K562 (cell line): ENCODE measurements at regions not wholly inside any gene's neighbourhood (a gene's known extent, or its start where the extent isn't known, plus 50 kb on each side); places are given as distances from the start of the nearest gene placed in this dataset.

Source experiments
- ATAC-seq: fragments of 200-7000 bp; cut with Tn5 transposase; 3 replicates; pipeline ENCODE4 v1.9.1; 2020; ENCODE audit warnings: moderate library complexity
- BruUV-seq: library from RNA; stranded (reverse); fragments of 400-500 nt; replicated peaks from 2 replicates; lab custom pipeline; 2021; lab: Mats Ljungman, UMichigan
- CTCF ChIA-PET: fragments of 300-600 bp; formaldehyde crosslinking; extraction: SDS; loops from one replicate; lab custom pipeline; 2021; ENCODE audit warnings: low intra/inter-chr PET ratio; lab: Yijun Ruan, JAX
- POLR2A ChIA-PET: fragments of 300-600, 350-650 bp; sonication (Branson Sonifier 250); formaldehyde crosslinking; extraction: SDS; loops from one replicate; lab custom pipeline; 2021; ENCODE audit warnings: antibody characterized with exemption, inconsistent platforms; lab: Yijun Ruan, JAX
- DNase-seq, 4 experiments: peaks; one replicate each; pipeline versions ENCODE4 v3.0.0 to v3.0.0-alpha.2; 2011 to 2018; ENCODE audit warnings: low spot score in 3 of 4, mixed read lengths in 3 of 4; ENCODE audit errors: extremely low read depth in 1 of 4
- FAIRE-seq: peaks from 2 replicates; lab custom pipeline; 2011; peaks lifted over from hg19 to GRCh38; lab: Jason Lieb, UNC
- H2AFZ ChIP-seq: 2 replicates; pipeline ENCODE4 v1.6.0; 2011; ENCODE audit warnings: low read depth, low read length, control low read depth, inconsistent platforms
- H3K27ac ChIP-seq: fragments of 200-600 bp; 3 replicates; pipeline ENCODE4 v1.8.0; 2011; ENCODE audit warnings: low read depth, mild to moderate bottlenecking, control low read depth, inconsistent platforms, low read length, moderate library complexity, mixed read lengths; ENCODE audit errors: extremely low read depth
- H3K27me3 ChIP-seq, 2 experiments: fragments of 300-600 bp in 1 of 2; 2 replicates in 1 of 2; 3 replicates in 1 of 2; pipeline versions ENCODE4 v1.6.0 to v1.8.0; 2011; ENCODE audit warnings: inconsistent platforms in 2 of 2, low read length in 2 of 2, mild to moderate bottlenecking in 1 of 2, mixed read lengths in 1 of 2, moderate library complexity in 1 of 2; ENCODE audit not compliant: control insufficient read depth in 2 of 2, insufficient read depth in 2 of 2
- H3K36me3 ChIP-seq: fragments of 300-600 bp; 3 replicates; pipeline ENCODE4 v1.8.0; 2011; ENCODE audit warnings: mild to moderate bottlenecking, low read length, inconsistent platforms; ENCODE audit not compliant: control insufficient read depth, insufficient read depth
- H3K4me1 ChIP-seq, 2 experiments: fragments of 200-600 bp in 1 of 2; replicated peaks in 1 of 2; 2 replicates in 1 of 2; 3 replicates in 1 of 2; pipeline versions ENCODE4 v1.5.1 to v1.8.0; 2011; ENCODE audit warnings: inconsistent platforms in 2 of 2, low read length in 2 of 2, mild to moderate bottlenecking in 1 of 2, mixed read lengths in 1 of 2, moderate library complexity in 1 of 2; ENCODE audit not compliant: control insufficient read depth in 2 of 2, insufficient read depth in 2 of 2
- H3K4me2 ChIP-seq: 2 replicates; pipeline ENCODE4 v1.6.1; 2011; ENCODE audit warnings: low read length, control low read depth, inconsistent platforms, mixed read lengths; ENCODE audit not compliant: insufficient read depth
- H3K4me3 ChIP-seq: fragments of 200-600 bp; sonication (generic), shearing (Covaris generic); 2 replicates; pipeline ENCODE4 v1.5.1; 2016; ENCODE audit warnings: control low read depth, inconsistent platforms
- H3K79me2 ChIP-seq: fragments of 200-600 bp; 3 replicates; pipeline ENCODE4 v1.8.0; 2011; ENCODE audit warnings: low read length, inconsistent platforms; ENCODE audit not compliant: control insufficient read depth, insufficient read depth
- H3K9ac ChIP-seq, 2 experiments: 2 replicates each; pipeline versions ENCODE4 v1.6.0 to v1.6.1; 2011; ENCODE audit warnings: low read depth in 2 of 2, low read length in 2 of 2, control low read depth in 1 of 2, inconsistent platforms in 1 of 2, mild to moderate bottlenecking in 1 of 2, mixed read lengths in 1 of 2; ENCODE audit not compliant: insufficient read depth in 1 of 2
- H3K9me1 ChIP-seq: one replicate; pipeline ENCODE4 v1.6.0; 2011; ENCODE audit warnings: inconsistent platforms, mild to moderate bottlenecking, low read length, moderate library complexity; ENCODE audit not compliant: control insufficient read depth, insufficient read depth
- H3K9me3 ChIP-seq: replicated peaks from 2 replicates; pipeline ENCODE4 v1.5.1; 2011; ENCODE audit warnings: low read depth, low read length, inconsistent platforms; ENCODE audit not compliant: control insufficient read depth, insufficient read depth
- H4K20me1 ChIP-seq: replicated peaks from 2 replicates; pipeline ENCODE4 v1.6.1; 2011; ENCODE audit warnings: low read length, inconsistent platforms, mixed read lengths; ENCODE audit not compliant: control insufficient read depth, insufficient read depth
- BHLHE40 ChIP-seq: IDR thresholded peaks from 2 replicates; pipeline ENCODE4 v1.6.1; 2011; ENCODE audit warnings: low read length, improper control_type of control experiment
- E2F4 ChIP-seq: sonication (generic); formaldehyde crosslinking; IDR thresholded peaks from 2 replicates; pipeline ENCODE4 v1.8.0; 2022; ENCODE audit warnings: mild to moderate bottlenecking, low read depth, missing genetic modification reagents
- EP400 ChIP-seq: fragments of 450-650 bp; IDR thresholded peaks from 2 replicates; pipeline ENCODE4 v1.6.1; 2017; ENCODE audit warnings: antibody characterized with exemption, mild to moderate bottlenecking, moderate library complexity
- KDM1A ChIP-seq, 2 experiments: fragments of 450-650 bp; IDR thresholded peaks; 2 replicates each; pipeline ENCODE4 v1.6.1; 2016; ENCODE audit warnings: mild to moderate bottlenecking in 2 of 2
- MCM5 ChIP-seq: fragments of 450-650 bp; IDR thresholded peaks from 2 replicates; pipeline ENCODE4 v1.6.1; 2016; ENCODE audit warnings: low read depth
- NFIX ChIP-seq: fragments of 250-450 bp; sonication (Bioruptor Pico); IDR thresholded peaks from 2 replicates; pipeline ENCODE4 v1.4.0; 2020; ENCODE audit warnings: low read depth, mild to moderate bottlenecking, moderate library complexity
- NFYB ChIP-seq: IDR thresholded peaks from 2 replicates; pipeline ENCODE4 v1.6.1; 2011; ENCODE audit warnings: mild to moderate bottlenecking, moderate library complexity; ENCODE audit not compliant: insufficient read length; ENCODE audit errors: extremely low read depth
- PHF20 ChIP-seq: fragments of 450-650 bp; IDR thresholded peaks from 2 replicates; pipeline ENCODE4 v1.6.1; 2018; ENCODE audit not compliant: partially characterized antibody
- PML ChIP-seq: IDR thresholded peaks from 2 replicates; pipeline ENCODE4 v1.6.1; 2012; ENCODE audit warnings: low read length, inconsistent platforms
- RB1 ChIP-seq: fragments of 450-650 bp; IDR thresholded peaks from 2 replicates; pipeline ENCODE4 v1.6.1; 2017; ENCODE audit warnings: low read depth, mild to moderate bottlenecking
- RERE ChIP-seq: sonication (generic); formaldehyde crosslinking; IDR thresholded peaks from 2 replicates; pipeline ENCODE4 v1.8.0; 2023; ENCODE audit warnings: missing genetic modification reagents, mild to moderate bottlenecking, borderline replicate concordance
- SIX5 ChIP-seq, 2 experiments: IDR thresholded peaks; 2 replicates each; pipeline ENCODE4 v1.6.1; 2011; ENCODE audit warnings: low read length in 2 of 2, borderline replicate concordance in 1 of 2, low read depth in 1 of 2, mild to moderate bottlenecking in 1 of 2, moderate library complexity in 1 of 2; ENCODE audit not compliant: insufficient read depth in 1 of 2
- SMARCA5 ChIP-seq: fragments of 450-650 bp; IDR thresholded peaks from 2 replicates; pipeline ENCODE4 v1.6.1; 2016
- THAP7 ChIP-seq: fragments of 250-450 bp; sonication (Bioruptor Pico); IDR thresholded peaks from 2 replicates; pipeline ENCODE4 v1.5.0; 2021
- ZNF449 ChIP-seq: fragments of 250-450 bp; sonication (Bioruptor Pico); IDR thresholded peaks from 2 replicates; pipeline ENCODE4 v1.8.0; 2022; ENCODE audit warnings: moderate library complexity, mild to moderate bottlenecking, inconsistent platforms
- ZNF583 ChIP-seq: fragments of 250-450 bp; sonication (Bioruptor Pico); IDR thresholded peaks from 2 replicates; pipeline ENCODE4 v1.4.0; 2020
- ZNF79 ChIP-seq: fragments of 250-450 bp; sonication (Bioruptor Pico); IDR thresholded peaks from 2 replicates; pipeline ENCODE4 v1.4.0; 2020; ENCODE audit warnings: low read depth, mild to moderate bottlenecking, moderate library complexity
- WGBS: fragments of 100-300 bp; shearing (Covaris generic); methylation state at CpG from one replicate; pipeline ENCODE4 v1.1.6; 2016; ENCODE audit warnings: low coverage, mixed read lengths; ENCODE audit not compliant: insufficient coverage; ENCODE audit errors: missing lambda C conversion rate; 5-methylcytosine and 5-hydroxymethylcytosine counted together
- in situ Hi-C: fragments of 300-500 bp; cut with MboI; formaldehyde crosslinking; loops from 4 replicates; pipeline ENCODE4 v1.15.0; 2018; ENCODE audit warnings: inconsistent platforms, mixed read lengths
- intact Hi-C: fragments of 100-400 bp; cut with micrococcal nuclease; formaldehyde crosslinking; loops from 2 replicates; pipeline ENCODE4 v1.14.2; 2022

- POLR2A ChIA-PET: no interaction called here
- DNase-seq (no peak), FAIRE-seq (no peak), ATAC-seq (no peak)
- Histone ChIP-seq H4K20me1 (no peaks in the 10 kb centered on the region), H3K9me3 (no peaks in the 10 kb centered on the region), H3K9me1 (no peaks in the 10 kb centered on the region), H3K36me3 (no peaks in the 10 kb centered on the region), H3K27me3 (no peaks in the 10 kb centered on the region), H3K4me3 (no peak overlapping the region), H3K4me1 (no peaks in the 10 kb centered on the region), H3K4me2 (no peak overlapping the region), H3K79me2 (no peaks in the 10 kb centered on the region), H3K27ac (no peak overlapping the region), H2AFZ (no peak overlapping the region), H3K9ac (no peak overlapping the region)
- intact Hi-C loops: loop anchor here (10.0 kb wide), 2 partner anchors 168 to 302 kb away; no protein-coding TSS in a partner anchor
- no TSS peak for BruUV-seq
- WGBS: 7% methylated on average over 1 of the region's 1 CpG
- in situ Hi-C loops: no loop called here
- CTCF ChIA-PET: no interaction called here
- TF ChIP-seq ZNF79 (CRISPR knock-in tag) (no peak), BHLHE40 (no peak), PML (no peak), MCM5 (no peak), SMARCA5 (no peak), PHF20 (no peak), KDM1A (IDR thresholded peaks at IDR 0.05) (no peak), EP400 (no peak), NFIX (CRISPR knock-in tag) (no peak), RERE (CRISPR knock-in tag) (no peak), NFYB (no peak), THAP7 (no peak), ZNF449 (CRISPR knock-in tag) (no peak), ZNF583 (no peak), RB1 (no peak), E2F4 (no peak), SIX5 (IDR thresholded peaks at IDR 0.05; ENCODE audit: borderline replicate concordance in 1 of 2, insufficient read depth in 1 of 2, low read depth in 1 of 2, low read length in 2 of 2) (no peak)
These were observed 175.5 kb upstream of the POU5F2 start for GRCh38 chr5:93916872-93917271.
